GM19452 (cell line): ENCODE measurements at regions not wholly inside any gene's neighbourhood (a gene's known extent, or its start where the extent isn't known, plus 50 kb on each side); places are given as distances from the start of the nearest gene placed in this dataset.

Experiments
- ATAC-seq: cut with Tn5 transposase; IDR thresholded peaks from one replicate; pipeline ENCODE4 v1.9.1; 2021; ENCODE audit not compliant: unreplicated experiment

GRCh38 chr5:158139161-158139560 lies 280.2 kb upstream of the CLINT1 start:
- no peak for ATAC-seq

GRCh38 chr5:158135682-158136179 lies 276.8 kb upstream of the CLINT1 start:
- no peak for ATAC-seq

GRCh38 chr5:158133369-158133768 lies 274.4 kb upstream of the CLINT1 start:
- no peak for ATAC-seq

GRCh38 chr5:158127536-158127935 lies 268.6 kb upstream of the CLINT1 start:
- ATAC-seq = no peak

GRCh38 chr5:158126442-158127405 lies 267.8 kb upstream of the CLINT1 start:
- ATAC-seq = no peak

GRCh38 chr5:158124606-158125316 lies 265.8 kb upstream of the CLINT1 start:
- ATAC-seq = no peak

GRCh38 chr5:158123595-158123994 lies 264.6 kb upstream of the CLINT1 start:
- no peak for ATAC-seq

- no peak for ATAC-seq
Observed at GRCh38 chr5:158121678-158122077, 262.7 kb upstream of the CLINT1 start.

- no peak for ATAC-seq
Observed at GRCh38 chr5:158120760-158121159, 261.8 kb upstream of the CLINT1 start.

GRCh38 chr5:158119961-158120723 lies 261.2 kb upstream of the CLINT1 start:
- ATAC-seq = no peak

- no peak for ATAC-seq
Observed at GRCh38 chr5:158117467-158118160, 258.7 kb upstream of the CLINT1 start.

- no peak for ATAC-seq
Observed at GRCh38 chr5:158116965-158117364, 258.0 kb upstream of the CLINT1 start.

- no peak for ATAC-seq
Observed at GRCh38 chr5:158115468-158115867, 256.5 kb upstream of the CLINT1 start.

- ATAC-seq = no peak
Observed at GRCh38 chr5:158108177-158108576, 249.2 kb upstream of the CLINT1 start.

GRCh38 chr5:158100373-158100888 lies 241.5 kb upstream of the CLINT1 start:
- no peak for ATAC-seq

- ATAC-seq = no peak
Observed at GRCh38 chr5:158099571-158100105, 240.7 kb upstream of the CLINT1 start.

- no peak for ATAC-seq
Observed at GRCh38 chr5:158096835-158097234, 237.9 kb upstream of the CLINT1 start.

GRCh38 chr5:158086856-158087255 lies 227.9 kb upstream of the CLINT1 start:
- no peak for ATAC-seq

GRCh38 chr5:158084292-158084691 lies 225.3 kb upstream of the CLINT1 start:
- ATAC-seq = no peak

GRCh38 chr5:158082696-158083287 lies 223.8 kb upstream of the CLINT1 start:
- ATAC-seq = no peak
